Endothelial cell (in vitro differentiated cells): ENCODE measurements at regions not wholly inside any gene's neighbourhood (a gene's known extent, or its start where the extent isn't known, plus 50 kb on each side); places are given as distances from the start of the nearest gene placed in this dataset.

Experiments used
- DNase-seq: peaks from one replicate; pipeline ENCODE4 v3.0.0; 2021; ENCODE audit warnings: low spot score
- H3K27ac Mint-ChIP-seq: one replicate; pipeline ENCODE4 v1.8.0; 2021; ENCODE audit warnings: mixed read lengths, inconsistent platforms; ENCODE audit not compliant: unreplicated experiment
- H3K27me3 Mint-ChIP-seq: one replicate; pipeline ENCODE4 v1.8.0; 2021; ENCODE audit warnings: mild to moderate bottlenecking, moderate library complexity, mixed read lengths, inconsistent platforms; ENCODE audit not compliant: unreplicated experiment
- H3K36me3 Mint-ChIP-seq: one replicate; pipeline ENCODE4 v1.8.0; 2021; ENCODE audit warnings: mild to moderate bottlenecking, low read depth, mixed read lengths, inconsistent platforms; ENCODE audit not compliant: unreplicated experiment
- H3K4me1 Mint-ChIP-seq: one replicate; pipeline ENCODE4 v1.8.0; 2021; ENCODE audit warnings: mild to moderate bottlenecking, mixed read lengths, inconsistent platforms; ENCODE audit not compliant: unreplicated experiment
- H3K4me3 Mint-ChIP-seq: one replicate; pipeline ENCODE4 v1.8.0; 2021; ENCODE audit warnings: mild to moderate bottlenecking, mixed read lengths, inconsistent platforms; ENCODE audit not compliant: unreplicated experiment
- H3K9me3 Mint-ChIP-seq: one replicate; pipeline ENCODE4 v1.8.0; 2021; ENCODE audit warnings: mixed read lengths, inconsistent platforms; ENCODE audit not compliant: unreplicated experiment
- TF ChIP-seq, protein P1 (sequence below): fragments of 200-600 bp; sonication (generic); IDR thresholded peaks from one replicate; pipeline ENCODE4 v1.5.0; 2021; ENCODE audit warnings: antibody characterized with exemption; ENCODE audit not compliant: unreplicated experiment

DNA sequence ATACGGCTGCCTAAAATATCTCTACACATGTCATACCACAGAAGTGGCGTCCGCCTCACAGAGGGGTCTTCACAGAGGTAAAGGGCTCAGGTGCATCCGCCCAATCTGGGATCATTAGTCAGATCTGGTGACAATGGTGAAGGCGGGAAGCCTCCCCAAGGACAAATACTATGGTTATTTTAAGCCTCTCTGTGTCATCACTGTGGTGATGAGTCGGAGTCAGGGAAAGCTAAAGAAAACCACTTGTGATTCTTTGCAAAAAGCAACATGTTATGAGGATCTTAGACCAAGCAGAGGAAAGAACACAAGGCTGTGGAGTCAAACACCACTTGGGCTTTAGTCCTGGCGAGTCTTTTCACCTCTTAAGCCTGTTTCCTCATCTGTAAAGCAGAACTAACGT, 190.4 kb downstream of the DRD1 start:
- H3K4me3 Mint-ChIP-seq, result no peak overlapping the region
- H3K36me3 Mint-ChIP-seq, result no peaks in the 10 kb centered on the region
- DNase-seq, result no peak
- peaks cover 4% of the 10 kb centered on the region for H3K4me1 Mint-ChIP-seq
- TF ChIP-seq, protein P1, sequence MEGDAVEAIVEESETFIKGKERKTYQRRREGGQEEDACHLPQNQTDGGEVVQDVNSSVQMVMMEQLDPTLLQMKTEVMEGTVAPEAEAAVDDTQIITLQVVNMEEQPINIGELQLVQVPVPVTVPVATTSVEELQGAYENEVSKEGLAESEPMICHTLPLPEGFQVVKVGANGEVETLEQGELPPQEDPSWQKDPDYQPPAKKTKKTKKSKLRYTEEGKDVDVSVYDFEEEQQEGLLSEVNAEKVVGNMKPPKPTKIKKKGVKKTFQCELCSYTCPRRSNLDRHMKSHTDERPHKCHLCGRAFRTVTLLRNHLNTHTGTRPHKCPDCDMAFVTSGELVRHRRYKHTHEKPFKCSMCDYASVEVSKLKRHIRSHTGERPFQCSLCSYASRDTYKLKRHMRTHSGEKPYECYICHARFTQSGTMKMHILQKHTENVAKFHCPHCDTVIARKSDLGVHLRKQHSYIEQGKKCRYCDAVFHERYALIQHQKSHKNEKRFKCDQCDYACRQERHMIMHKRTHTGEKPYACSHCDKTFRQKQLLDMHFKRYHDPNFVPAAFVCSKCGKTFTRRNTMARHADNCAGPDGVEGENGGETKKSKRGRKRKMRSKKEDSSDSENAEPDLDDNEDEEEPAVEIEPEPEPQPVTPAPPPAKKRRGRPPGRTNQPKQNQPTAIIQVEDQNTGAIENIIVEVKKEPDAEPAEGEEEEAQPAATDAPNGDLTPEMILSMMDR, result no peak
- H3K27ac Mint-ChIP-seq, result no peak overlapping the region
- H3K9me3 Mint-ChIP-seq, result no peaks in the 10 kb centered on the region
- peaks cover 4% of the 10 kb centered on the region for H3K27me3 Mint-ChIP-seq

DNA sequence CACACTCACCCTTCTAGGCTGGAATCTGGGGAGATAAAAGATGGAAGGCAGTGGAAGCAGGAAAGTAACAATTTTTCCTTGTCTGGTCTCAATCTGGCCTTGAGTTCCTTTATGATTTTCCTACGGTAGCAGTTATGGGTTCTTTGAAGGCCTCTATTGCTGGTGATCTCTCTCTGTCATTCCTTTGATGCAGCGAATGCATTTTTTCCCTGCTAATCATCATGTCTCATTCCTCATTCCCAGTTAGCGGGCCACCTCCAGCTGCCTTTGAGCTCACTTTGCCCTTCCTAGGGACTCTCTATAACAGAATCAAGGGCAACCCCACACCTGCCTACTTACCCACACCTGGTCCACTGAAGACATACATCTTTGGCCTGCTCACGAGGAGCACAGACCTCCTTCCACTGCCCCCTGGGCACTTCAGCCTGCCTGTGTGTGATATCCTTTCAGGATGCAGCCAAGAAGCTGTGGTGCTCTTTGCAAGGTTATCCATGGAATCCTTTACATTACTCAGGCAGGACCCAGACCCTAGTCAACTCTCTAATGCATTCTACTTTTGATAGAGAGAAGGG, 191.7 kb downstream of the DRD1 start:
- Mint-ChIP-seq H3K9me3 (no peaks in the 10 kb centered on the region), H3K27me3 (peaks cover 4% of the 10 kb centered on the region), H3K4me1 (peaks cover 6% of the 10 kb centered on the region), H3K36me3 (no peaks in the 10 kb centered on the region), H3K4me3 (no peak overlapping the region), H3K27ac (no peak overlapping the region)
- TF ChIP-seq, protein P1, result no peak
- no peak for DNase-seq

DNA sequence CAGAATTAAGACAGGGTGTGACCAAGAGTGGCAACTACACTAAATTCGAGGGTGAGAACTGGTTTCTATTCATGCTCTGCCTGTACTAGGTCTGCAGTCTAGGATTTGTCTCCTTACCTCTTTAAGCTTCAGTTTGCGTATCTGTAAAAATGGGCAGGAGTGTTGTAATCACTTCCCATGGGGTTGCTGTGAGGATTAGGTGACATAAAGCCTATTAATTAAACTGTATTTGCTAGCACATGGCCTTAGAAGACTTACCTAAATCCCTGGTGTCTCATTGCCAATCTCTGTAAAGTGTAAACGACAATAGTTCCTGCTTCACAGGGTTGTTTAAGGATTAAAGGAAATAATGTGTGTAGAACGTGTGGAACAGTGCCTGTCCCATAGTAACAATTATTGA, 193.6 kb downstream of the DRD1 start:
- DNase-seq, result no peak
- Mint-ChIP-seq H3K9me3 (no peaks in the 10 kb centered on the region), H3K4me1 (peaks cover 6% of the 10 kb centered on the region), H3K36me3 (no peaks in the 10 kb centered on the region), H3K27me3 (peaks cover 4% of the 10 kb centered on the region), H3K4me3 (no peak overlapping the region), H3K27ac (no peak overlapping the region)
- TF ChIP-seq, protein P1, result no peak

DNA sequence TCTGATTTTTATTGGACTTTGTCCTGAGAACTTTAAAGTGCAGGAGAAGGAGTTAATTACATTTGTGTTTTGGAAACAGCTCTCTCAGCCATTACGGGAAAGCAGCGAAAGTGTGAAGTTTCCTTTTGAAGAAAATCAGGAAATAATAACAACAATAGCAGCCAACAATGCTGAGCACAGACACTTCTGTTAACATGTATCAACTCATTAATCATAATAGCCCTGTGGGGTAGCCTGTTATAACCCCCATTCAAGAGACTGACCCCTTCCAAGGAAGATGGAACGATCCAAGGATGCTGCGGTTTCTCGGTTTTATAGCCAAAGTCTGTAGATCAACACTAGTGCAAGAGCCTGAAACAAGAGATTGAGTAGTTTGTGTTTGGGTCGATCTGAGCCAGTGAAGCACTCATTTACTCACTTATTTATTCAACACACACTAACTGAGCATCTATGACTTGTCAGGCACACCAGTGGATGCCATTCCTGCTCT, 195.5 kb downstream of the DRD1 start:
- TF ChIP-seq, protein P1, result no peak
- H3K4me1 Mint-ChIP-seq, result peaks cover 6% of the 10 kb centered on the region
- H3K9me3 Mint-ChIP-seq, result no peaks in the 10 kb centered on the region
- H3K36me3 Mint-ChIP-seq, result no peaks in the 10 kb centered on the region
- no peak overlapping the region for H3K27ac Mint-ChIP-seq
- peaks cover 8% of the 10 kb centered on the region for H3K27me3 Mint-ChIP-seq
- H3K4me3 Mint-ChIP-seq, result no peak overlapping the region
- DNase-seq, result no peak

DNA sequence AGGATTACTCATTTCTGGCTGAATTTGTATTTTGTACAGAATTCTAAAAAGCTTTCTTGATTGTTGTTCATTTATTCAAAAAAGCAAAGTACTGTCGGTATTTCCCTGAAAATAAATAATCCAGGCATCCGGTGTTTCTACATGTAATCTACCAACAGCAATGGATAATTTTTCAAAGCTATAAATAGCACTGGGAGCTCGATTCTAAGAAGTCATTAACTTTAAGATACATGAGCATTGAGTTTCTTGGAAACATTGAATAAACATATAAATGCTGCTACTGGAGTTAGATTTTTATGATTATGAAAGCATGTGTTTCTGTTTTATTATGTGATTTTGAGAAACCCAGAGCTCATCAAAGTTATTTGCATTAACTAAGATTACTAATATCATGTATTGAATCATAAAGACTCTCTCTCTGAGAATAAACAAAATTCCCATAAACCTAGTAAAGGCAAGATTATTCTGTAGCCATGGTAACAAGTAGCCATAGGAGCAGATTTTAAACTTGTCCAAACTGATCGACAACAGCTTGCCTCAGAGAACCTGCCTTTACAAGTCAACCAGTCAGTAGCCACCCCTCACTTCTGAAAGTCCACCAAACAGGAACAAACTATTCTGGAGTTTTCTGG, 197.0 kb downstream of the DRD1 start:
- no peaks in the 10 kb centered on the region for H3K9me3 Mint-ChIP-seq
- no peak overlapping the region for H3K27ac Mint-ChIP-seq
- TF ChIP-seq, protein P1, result no peak
- no peak overlapping the region for H3K4me3 Mint-ChIP-seq
- H3K27me3 Mint-ChIP-seq, result peaks cover 4% of the 10 kb centered on the region
- no peaks in the 10 kb centered on the region for H3K36me3 Mint-ChIP-seq
- DNase-seq, result no peak
- H3K4me1 Mint-ChIP-seq, result peaks cover 6% of the 10 kb centered on the region
